ENCODE measurements at regions not wholly inside any gene's neighbourhood (a gene's known extent, or its start where the extent isn't known, plus 50 kb on each side); places are given as distances from the start of the nearest gene placed in this dataset.
A peak's percentile ranks its signal among the peaks of the same experiment; 100 is the strongest.

DNA sequence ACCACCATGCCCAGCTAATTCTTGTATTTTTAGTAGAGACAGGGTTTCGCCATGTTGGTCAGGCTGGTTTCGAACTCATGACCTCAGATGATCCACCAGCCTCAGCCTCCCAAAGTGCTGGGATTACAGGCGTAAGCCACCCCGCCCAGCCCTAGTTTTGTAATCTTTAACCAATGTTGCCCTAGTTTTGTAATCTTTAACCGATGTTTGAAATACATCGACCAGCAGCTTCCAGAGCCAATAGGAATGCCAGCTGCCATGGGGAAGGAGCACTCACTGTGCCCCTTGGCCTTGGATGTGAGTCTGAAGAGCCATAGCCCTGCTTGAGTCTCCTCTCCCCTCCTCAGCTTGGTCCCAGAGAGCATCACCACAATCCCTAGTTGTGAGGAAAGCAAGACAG is 209.3 kb upstream of the RGS6 start:
- Histone ChIP-seq H3K9me3 (ENCODE audit: low read length) (no peaks in the 10 kb centered on the region), H3K27ac (ENCODE audit: low read length) (no peak overlapping the region), H3K27me3 (ENCODE audit: low read length) (no peaks in the 10 kb centered on the region), H2AFZ (ENCODE audit: low read length) (no peak overlapping the region), H4K20me1 (ENCODE audit: low read length) (no peaks in the 10 kb centered on the region), H3K9me2 (replicated peaks; ENCODE audit: low read length) (no peaks in the 10 kb centered on the region), H3K4me1 (ENCODE audit: insufficient read depth, low read length) (no peaks in the 10 kb centered on the region), H3K4me2 (ENCODE audit: low read length) (no peak overlapping the region), H3K9ac (ENCODE audit: low read length) (no peak overlapping the region), H3K36me3 (ENCODE audit: low read depth, low read length) (peaks cover 18% of the 10 kb centered on the region; the same call in 1 of the 2 replicates), H3F3A (ENCODE audit: low read length, unreplicated experiment) (no peaks in the 10 kb centered on the region), H3K79me2 (ENCODE audit: low read length) (no peaks in the 10 kb centered on the region), H3K4me3 (ENCODE audit: low read length) (no peak overlapping the region)
- ATAC-seq (no peak), DNase-seq (no peak)
- no TSS peak for BruUV-seq (replicated peaks)
- intact Hi-C loops (cut with micrococcal nuclease): no loop called here
- POLR2A ChIA-PET (ENCODE audit: unreplicated experiment): no interaction called here
- no peak for TF ChIP-seq EZH2 (IDR thresholded peaks at IDR 0.05; ENCODE audit: low read length, unreplicated experiment)
- TF ChIP-seq, protein P1, sequence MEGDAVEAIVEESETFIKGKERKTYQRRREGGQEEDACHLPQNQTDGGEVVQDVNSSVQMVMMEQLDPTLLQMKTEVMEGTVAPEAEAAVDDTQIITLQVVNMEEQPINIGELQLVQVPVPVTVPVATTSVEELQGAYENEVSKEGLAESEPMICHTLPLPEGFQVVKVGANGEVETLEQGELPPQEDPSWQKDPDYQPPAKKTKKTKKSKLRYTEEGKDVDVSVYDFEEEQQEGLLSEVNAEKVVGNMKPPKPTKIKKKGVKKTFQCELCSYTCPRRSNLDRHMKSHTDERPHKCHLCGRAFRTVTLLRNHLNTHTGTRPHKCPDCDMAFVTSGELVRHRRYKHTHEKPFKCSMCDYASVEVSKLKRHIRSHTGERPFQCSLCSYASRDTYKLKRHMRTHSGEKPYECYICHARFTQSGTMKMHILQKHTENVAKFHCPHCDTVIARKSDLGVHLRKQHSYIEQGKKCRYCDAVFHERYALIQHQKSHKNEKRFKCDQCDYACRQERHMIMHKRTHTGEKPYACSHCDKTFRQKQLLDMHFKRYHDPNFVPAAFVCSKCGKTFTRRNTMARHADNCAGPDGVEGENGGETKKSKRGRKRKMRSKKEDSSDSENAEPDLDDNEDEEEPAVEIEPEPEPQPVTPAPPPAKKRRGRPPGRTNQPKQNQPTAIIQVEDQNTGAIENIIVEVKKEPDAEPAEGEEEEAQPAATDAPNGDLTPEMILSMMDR (conservative IDR thresholded peaks at IDR 0.05; ENCODE audit: low read depth, low read length): no peak
- TF ChIP-seq EZH2phosphoT487 (IDR thresholded peaks at IDR 0.05; ENCODE audit: borderline replicate concordance, low read length): no peak
- CTCF ChIA-PET: no interaction called here

DNA sequence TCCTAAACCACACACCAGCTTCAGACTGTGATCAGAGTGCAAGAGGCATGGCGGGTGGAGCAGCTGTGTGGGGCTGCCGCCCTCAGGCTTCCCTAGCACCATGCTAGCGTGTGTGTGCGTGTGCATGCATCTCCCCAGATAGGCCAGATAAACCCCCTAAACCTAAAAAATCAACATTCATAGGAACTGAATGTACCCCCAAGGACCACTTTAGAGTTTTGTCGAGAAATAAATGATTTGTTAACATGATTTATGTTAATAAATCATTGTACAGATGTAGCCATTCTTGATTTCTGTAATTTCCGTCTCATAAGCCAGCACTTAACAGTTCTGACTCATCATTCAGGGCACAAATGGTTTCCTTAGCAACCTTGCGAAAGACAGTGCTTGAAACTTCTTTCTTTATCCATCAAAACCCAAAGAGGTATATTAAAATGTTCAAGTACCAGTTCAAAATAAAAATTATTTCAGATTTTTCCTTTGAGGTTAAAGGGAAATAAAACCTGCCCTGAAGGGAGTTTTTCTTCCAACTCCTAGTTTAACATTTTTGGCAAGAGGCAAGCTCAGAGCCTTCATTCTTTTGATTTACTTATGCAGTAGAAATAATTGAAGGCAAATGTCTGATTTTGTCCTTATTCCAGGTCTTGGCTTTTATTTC is 206.2 kb upstream of the RGS6 start:
- intact Hi-C loops (cut with micrococcal nuclease): no loop called here
- TF ChIP-seq, protein P1 (conservative IDR thresholded peaks at IDR 0.05; ENCODE audit: low read depth, low read length): no peak
- no peak for TF ChIP-seq EZH2 (IDR thresholded peaks at IDR 0.05; ENCODE audit: low read length, unreplicated experiment)
- TF ChIP-seq EZH2phosphoT487 (IDR thresholded peaks at IDR 0.05; ENCODE audit: borderline replicate concordance, low read length): no peak
- peak; percentile 34 for DNase-seq

DNA sequence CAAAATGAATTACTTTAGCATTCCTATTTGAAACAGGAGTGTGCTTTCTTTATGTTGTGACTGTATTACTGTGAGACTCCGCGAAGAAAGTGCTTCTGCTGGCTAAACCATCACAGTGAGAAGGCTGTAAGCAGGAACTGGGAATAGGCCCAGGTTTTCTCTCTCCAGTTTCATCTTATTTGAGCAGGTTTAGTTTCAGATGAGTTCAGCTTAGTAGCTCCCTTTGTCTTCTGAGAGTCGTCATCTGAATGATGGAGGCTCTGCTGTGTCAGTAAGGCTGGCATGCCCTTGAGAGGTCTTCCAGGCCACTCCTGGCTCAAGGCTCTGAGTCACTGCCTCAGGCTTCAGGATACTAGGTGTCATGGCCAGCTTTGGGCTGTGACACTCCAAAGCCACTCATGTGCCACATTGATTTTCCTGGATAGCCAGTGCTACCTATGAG is 205.6 kb upstream of the RGS6 start:
- Histone ChIP-seq H3K4me3 (ENCODE audit: low read length) (no peak overlapping the region), H3F3A (ENCODE audit: low read length, unreplicated experiment) (no peaks in the 10 kb centered on the region), H3K36me3 (ENCODE audit: low read depth, low read length) (peaks cover 39% of the 10 kb centered on the region), H3K4me1 (ENCODE audit: insufficient read depth, low read length) (no peaks in the 10 kb centered on the region), H3K9me3 (ENCODE audit: low read length) (no peaks in the 10 kb centered on the region), H3K79me2 (ENCODE audit: low read length) (no peaks in the 10 kb centered on the region), H3K27me3 (ENCODE audit: low read length) (no peaks in the 10 kb centered on the region), H4K20me1 (ENCODE audit: low read length) (no peaks in the 10 kb centered on the region), H3K4me2 (ENCODE audit: low read length) (no peak overlapping the region), H3K9ac (ENCODE audit: low read length) (no peak overlapping the region), H3K9me2 (replicated peaks; ENCODE audit: low read length) (no peaks in the 10 kb centered on the region), H3K27ac (ENCODE audit: low read length) (no peak overlapping the region), H2AFZ (ENCODE audit: low read length) (no peak overlapping the region)
- POLR2A ChIA-PET (ENCODE audit: unreplicated experiment): no interaction called here
- TF ChIP-seq, protein P1 (conservative IDR thresholded peaks at IDR 0.05; ENCODE audit: low read depth, low read length): no peak
- TF ChIP-seq EZH2 (IDR thresholded peaks at IDR 0.05; ENCODE audit: low read length, unreplicated experiment) (no peak), EZH2phosphoT487 (IDR thresholded peaks at IDR 0.05; ENCODE audit: borderline replicate concordance, low read length) (no peak)
- ATAC-seq: peak; percentile 48
- DNase-seq: no peak
- CTCF ChIA-PET: no interaction called here
- no TSS peak for BruUV-seq (replicated peaks)
- intact Hi-C loops (cut with micrococcal nuclease): no loop called here

More for the DNA sequence above, 206.2 kb upstream of the RGS6 start:
- ChIA-PET CTCF (interaction anchor here (0.7 kb wide), 1 partner anchor 587 kb away, joined by 4 read pairs; no protein-coding TSS in a partner anchor), POLR2A (ENCODE audit: unreplicated experiment) (no interaction called here)
- no peaks in the 10 kb centered on the region for H3K4me1 ChIP-seq (ENCODE audit: insufficient read depth, low read length)
- no peak overlapping the region for H3K4me2 ChIP-seq (ENCODE audit: low read length)
- H3K4me3 ChIP-seq (ENCODE audit: low read length): no peak overlapping the region
- no peaks in the 10 kb centered on the region for H3K9me3 ChIP-seq (ENCODE audit: low read length)
- ATAC-seq: peak; percentile 44; the same call in 1 of the 2 replicates
- H4K20me1 ChIP-seq (ENCODE audit: low read length): no peaks in the 10 kb centered on the region
- H3K27ac ChIP-seq (ENCODE audit: low read length): no peak overlapping the region
- H3K27me3 ChIP-seq (ENCODE audit: low read length): no peaks in the 10 kb centered on the region
- H3K9ac ChIP-seq (ENCODE audit: low read length): no peak overlapping the region
- H3K79me2 ChIP-seq (ENCODE audit: low read length): no peaks in the 10 kb centered on the region
- H3K9me2 ChIP-seq (replicated peaks; ENCODE audit: low read length): no peaks in the 10 kb centered on the region
- no peak overlapping the region for H2AFZ ChIP-seq (ENCODE audit: low read length)
- no TSS peak for BruUV-seq (replicated peaks)
- H3K36me3 ChIP-seq (ENCODE audit: low read depth, low read length): peaks cover 35% of the 10 kb centered on the region
- H3F3A ChIP-seq (ENCODE audit: low read length, unreplicated experiment): no peaks in the 10 kb centered on the region
